Astrocyte of the cerebellum (primary cell): ENCODE measurements at regions not wholly inside any gene's neighbourhood (a gene's known extent, or its start where the extent isn't known, plus 50 kb on each side); places are given as distances from the start of the nearest gene placed in this dataset.

Source experiments
- DNase-seq: peaks from one replicate; pipeline ENCODE4 v3.0.0-alpha.2; 2011; ENCODE audit warnings: low read depth
- H3K4me3 ChIP-seq: 2 replicates; pipeline ENCODE4 v1.5.1; 2011; ENCODE audit warnings: mild to moderate bottlenecking, low read depth, low read length, moderate library complexity
- in situ Hi-C: cut with HindIII; loops from 2 replicates; pipeline ENCODE4 v1.10.0; 2017; ENCODE audit warnings: low sequenced_read_pairs
- TF ChIP-seq, protein P1 (sequence below): IDR thresholded peaks from 2 replicates; pipeline ENCODE4 v1.5.1; 2012; ENCODE audit warnings: low read length, low read depth, moderate library complexity, mild to moderate bottlenecking; ENCODE audit errors: missing control alignments

DNA sequence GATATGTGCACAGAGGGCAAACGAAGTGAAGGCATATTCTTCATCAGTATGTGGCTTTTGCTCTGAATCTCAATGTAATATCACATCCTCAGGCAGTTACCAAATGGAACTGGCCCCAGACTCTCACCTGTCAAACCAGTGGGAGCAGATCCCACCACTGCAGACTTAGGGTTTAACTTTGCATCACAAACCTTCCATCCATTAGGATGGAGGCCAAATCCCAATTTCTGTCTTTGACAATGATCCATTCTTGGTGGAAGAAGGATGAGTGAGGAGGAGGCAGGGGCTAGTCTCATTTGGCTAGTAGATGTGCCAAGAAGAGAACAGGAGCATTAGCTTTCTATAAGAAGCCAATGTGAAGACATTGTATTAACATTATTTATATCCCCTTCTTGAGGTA is 413.5 kb upstream of the SPRY2 start:
- DNase-seq: no peak
- TF ChIP-seq, protein P1, sequence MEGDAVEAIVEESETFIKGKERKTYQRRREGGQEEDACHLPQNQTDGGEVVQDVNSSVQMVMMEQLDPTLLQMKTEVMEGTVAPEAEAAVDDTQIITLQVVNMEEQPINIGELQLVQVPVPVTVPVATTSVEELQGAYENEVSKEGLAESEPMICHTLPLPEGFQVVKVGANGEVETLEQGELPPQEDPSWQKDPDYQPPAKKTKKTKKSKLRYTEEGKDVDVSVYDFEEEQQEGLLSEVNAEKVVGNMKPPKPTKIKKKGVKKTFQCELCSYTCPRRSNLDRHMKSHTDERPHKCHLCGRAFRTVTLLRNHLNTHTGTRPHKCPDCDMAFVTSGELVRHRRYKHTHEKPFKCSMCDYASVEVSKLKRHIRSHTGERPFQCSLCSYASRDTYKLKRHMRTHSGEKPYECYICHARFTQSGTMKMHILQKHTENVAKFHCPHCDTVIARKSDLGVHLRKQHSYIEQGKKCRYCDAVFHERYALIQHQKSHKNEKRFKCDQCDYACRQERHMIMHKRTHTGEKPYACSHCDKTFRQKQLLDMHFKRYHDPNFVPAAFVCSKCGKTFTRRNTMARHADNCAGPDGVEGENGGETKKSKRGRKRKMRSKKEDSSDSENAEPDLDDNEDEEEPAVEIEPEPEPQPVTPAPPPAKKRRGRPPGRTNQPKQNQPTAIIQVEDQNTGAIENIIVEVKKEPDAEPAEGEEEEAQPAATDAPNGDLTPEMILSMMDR: no peak
- in situ Hi-C loops: no loop called here
- no peak overlapping the region for H3K4me3 ChIP-seq

DNA sequence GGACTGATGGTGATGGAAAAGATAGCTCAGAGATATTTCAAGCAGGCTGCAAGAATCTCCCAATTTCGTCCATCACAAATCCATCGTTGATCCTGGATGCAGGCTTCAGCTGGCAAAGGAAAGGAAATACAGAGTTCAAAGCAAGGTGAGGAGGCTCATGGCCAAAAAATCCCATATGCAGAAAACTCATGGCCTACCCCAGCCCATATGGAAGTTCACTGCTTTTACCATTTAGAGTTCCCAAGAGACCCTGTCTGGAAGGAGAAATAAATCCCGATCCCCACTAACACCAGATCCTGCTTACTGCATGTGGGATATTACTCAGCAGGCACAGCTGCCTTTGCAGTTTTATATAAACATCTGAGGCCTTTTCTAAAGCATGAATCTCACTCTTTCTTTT is 412.9 kb upstream of the SPRY2 start:
- in situ Hi-C loops: no loop called here
- H3K4me3 ChIP-seq: no peak overlapping the region
- no peak for DNase-seq
- TF ChIP-seq, protein P1: no peak

DNA sequence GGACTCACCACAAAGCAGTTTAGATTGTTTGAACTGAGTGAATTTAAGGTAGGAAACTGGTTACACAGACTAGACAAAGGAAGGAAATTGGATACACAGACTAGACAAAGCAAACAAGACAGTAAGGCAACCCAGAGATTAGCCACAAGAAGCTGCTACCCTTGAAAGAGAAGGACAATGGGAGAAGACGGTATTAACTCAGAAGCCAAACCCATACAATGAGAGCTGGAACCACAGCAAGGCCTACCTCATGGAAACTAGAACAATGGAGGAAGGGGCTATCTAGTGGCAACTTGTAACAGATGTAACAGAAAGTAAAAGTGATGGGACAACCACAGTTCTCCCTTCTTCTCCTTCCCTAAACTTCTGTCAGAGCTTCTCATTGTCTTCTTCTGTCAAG is 410.9 kb upstream of the SPRY2 start:
- no peak overlapping the region for H3K4me3 ChIP-seq
- DNase-seq: no peak
- TF ChIP-seq, protein P1: no peak
- in situ Hi-C loops: no loop called here

DNA sequence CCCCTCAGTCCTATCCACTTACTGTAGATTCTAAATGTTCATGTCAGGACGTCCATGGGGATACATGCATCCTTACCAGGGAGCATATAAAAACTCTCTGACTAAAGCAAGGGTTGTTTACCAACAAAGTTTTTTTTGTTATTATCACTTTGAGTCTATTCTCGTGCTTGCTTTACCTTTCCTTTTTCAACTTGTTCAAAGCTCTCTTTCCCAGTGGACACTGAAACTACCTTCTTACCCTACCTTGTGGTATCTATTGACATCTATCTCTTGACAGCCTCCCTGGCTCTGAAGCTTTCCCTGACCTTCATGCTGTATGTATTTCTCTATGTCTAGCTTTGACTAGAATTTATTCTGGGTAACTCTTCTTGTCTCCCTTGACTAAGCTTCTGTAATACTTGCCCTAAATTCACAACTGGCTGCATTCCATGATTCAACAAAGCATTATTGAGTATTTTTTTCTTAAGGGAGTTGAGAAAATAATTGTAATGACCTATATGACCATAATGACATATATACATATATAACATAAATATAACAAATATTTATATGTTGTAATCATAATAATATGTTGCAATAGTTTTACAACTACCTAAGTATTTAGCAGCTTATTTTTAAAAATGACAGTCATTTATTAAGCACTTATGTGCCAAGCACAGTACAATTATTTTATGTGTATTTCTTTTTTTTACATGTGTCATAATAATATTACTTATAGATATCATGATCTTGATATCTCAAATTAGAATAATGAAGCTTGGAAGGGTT is 403.4 kb upstream of the SPRY2 start:
- no peak overlapping the region for H3K4me3 ChIP-seq
- DNase-seq: no peak
- in situ Hi-C loops: no loop called here
- TF ChIP-seq, protein P1: no peak

DNA sequence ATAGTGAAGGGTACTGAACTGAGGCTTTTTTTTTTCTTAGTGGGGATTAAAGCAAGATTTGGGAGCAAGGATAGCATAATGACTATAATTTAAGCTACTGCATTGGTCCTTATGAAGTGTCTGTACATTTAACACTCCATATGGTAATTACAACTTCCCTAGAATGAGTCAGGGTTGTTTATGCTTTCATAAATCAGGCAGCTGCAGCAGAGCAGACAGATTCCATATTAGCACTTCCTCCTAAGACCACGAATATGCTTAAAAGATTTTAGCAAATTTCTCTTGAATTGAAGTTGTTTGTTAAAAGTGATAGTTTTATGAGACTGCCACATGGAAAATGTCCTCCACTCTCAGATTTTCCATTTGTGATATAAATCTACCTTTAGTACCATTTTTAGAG is 401.1 kb upstream of the SPRY2 start:
- in situ Hi-C loops: no loop called here
- TF ChIP-seq, protein P1: no peak
- H3K4me3 ChIP-seq: no peak overlapping the region
- DNase-seq: no peak

DNA sequence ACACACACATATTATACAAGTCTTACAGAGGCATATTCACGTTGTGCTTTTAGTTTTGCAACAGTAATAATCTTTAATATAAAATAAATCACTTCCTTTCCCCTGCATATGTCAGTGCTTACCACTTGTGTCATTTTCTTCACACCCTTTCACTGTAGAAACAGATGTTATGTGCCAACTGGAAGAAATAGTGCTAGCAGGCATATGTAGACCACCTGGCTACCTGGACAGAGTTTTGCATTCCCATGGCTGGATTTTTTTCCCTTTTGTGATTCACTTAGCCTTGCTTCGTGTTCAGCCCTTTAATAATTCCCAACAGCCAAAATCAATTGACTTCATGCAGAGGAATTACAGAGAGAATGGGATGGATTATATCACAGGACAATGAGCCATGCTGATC is 399.1 kb upstream of the SPRY2 start:
- in situ Hi-C loops: no loop called here

More for the DNA sequence above, 399.1 kb upstream of the SPRY2 start:
- no peak overlapping the region for H3K4me3 ChIP-seq
- TF ChIP-seq, protein P1: no peak
- no peak for DNase-seq
